ENCODE measurements at regions not wholly inside any gene's neighbourhood (a gene's known extent, or its start where the extent isn't known, plus 50 kb on each side); places are given as distances from the start of the nearest gene placed in this dataset.

DNA sequence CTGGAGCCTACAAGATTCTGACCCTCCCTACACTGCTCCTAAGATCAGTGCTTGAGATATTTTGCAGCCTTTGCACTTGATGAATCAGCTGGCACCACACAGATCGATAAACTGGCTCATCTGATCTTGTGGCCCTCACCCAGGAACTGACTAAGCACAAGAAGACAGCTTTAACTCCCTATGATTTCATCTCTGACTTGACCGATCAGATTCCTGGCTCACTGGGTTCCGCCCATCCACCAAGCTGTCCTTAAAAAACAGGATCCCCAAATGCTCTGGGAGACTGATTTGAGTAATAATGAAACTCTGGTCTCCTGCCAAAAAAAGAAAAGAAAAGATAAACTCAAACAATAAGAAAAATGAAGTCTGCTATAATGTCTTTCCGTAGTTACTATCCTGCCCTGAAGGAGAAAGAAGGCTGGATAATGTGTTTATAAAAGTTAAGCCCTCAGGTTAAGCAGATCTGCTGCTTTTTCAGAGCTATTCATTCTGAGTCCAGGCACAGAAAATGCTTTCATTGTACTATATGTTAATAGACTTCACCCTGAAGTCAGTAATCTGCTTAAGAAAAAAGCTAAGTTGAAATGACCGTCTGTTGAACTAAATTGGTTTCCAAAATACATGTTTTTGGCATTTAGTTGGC, 795.2 kb downstream of the TRIML1 start:
- TF ChIP-seq, protein P1, sequence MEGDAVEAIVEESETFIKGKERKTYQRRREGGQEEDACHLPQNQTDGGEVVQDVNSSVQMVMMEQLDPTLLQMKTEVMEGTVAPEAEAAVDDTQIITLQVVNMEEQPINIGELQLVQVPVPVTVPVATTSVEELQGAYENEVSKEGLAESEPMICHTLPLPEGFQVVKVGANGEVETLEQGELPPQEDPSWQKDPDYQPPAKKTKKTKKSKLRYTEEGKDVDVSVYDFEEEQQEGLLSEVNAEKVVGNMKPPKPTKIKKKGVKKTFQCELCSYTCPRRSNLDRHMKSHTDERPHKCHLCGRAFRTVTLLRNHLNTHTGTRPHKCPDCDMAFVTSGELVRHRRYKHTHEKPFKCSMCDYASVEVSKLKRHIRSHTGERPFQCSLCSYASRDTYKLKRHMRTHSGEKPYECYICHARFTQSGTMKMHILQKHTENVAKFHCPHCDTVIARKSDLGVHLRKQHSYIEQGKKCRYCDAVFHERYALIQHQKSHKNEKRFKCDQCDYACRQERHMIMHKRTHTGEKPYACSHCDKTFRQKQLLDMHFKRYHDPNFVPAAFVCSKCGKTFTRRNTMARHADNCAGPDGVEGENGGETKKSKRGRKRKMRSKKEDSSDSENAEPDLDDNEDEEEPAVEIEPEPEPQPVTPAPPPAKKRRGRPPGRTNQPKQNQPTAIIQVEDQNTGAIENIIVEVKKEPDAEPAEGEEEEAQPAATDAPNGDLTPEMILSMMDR (conservative IDR thresholded peaks at IDR 0.05; ENCODE audit: low read depth, low read length), result no peak
- Histone ChIP-seq H3K36me3 (ENCODE audit: insufficient read depth) (no peaks in the 10 kb centered on the region), H3K27me3 (ENCODE audit: insufficient read depth, low read depth) (no peaks in the 10 kb centered on the region), H3K9ac (no peak overlapping the region), H3K27ac (no peak overlapping the region), H3K4me1 (ENCODE audit: low read depth, poor library complexity, severe bottlenecking) (peaks cover 52% of the 10 kb centered on the region), H2AFZ (ENCODE audit: low read depth) (peak overlapping the region; percentile 2; the same call in 1 of the 2 replicates), H3K4me3 (IDR thresholded peaks at IDR 0.05; ENCODE audit: insufficient read depth, low read depth, low read length) (no peak overlapping the region), H4K20me1 (ENCODE audit: insufficient read depth) (no peaks in the 10 kb centered on the region), H3K79me2 (ENCODE audit: insufficient read depth, low read depth) (no peaks in the 10 kb centered on the region), H3K4me2 (peak overlapping the region; percentile 11)

DNA sequence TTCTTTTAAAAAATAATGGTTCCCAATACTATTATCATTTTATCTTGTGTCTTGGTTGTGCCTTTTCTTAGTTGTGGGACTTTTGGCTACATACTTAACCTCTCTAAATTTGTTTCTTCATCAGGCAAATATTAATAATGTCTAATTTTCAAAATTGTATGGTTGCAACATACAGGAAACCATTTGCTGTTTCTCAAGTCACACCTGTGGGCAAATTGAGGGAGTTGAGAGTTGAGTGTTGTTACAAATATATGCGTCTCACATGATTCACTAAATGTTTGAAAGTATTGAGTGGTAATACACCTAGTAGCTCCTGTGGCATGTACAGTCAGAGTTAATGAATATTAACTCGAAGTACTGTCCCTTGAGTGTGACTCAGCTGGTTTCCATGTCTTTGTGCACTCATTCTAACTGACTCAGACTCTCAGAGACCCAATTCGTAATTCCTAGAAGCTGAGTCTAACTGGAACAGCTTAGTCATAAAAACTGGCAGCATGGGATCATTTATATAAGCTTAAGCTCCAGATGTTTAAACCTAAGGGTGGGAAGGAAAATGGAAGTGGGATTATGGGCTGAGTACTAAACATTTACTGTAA, 802.4 kb downstream of the TRIML1 start:
- Histone ChIP-seq H3K4me3 (IDR thresholded peaks at IDR 0.05; ENCODE audit: insufficient read depth, low read depth, low read length) (no peak overlapping the region), H2AFZ (ENCODE audit: low read depth) (no peak overlapping the region), H3K9ac (no peak overlapping the region), H3K27ac (no peak overlapping the region), H3K4me1 (ENCODE audit: low read depth, poor library complexity, severe bottlenecking) (peaks cover 18% of the 10 kb centered on the region), H4K20me1 (ENCODE audit: insufficient read depth) (no peaks in the 10 kb centered on the region), H3K27me3 (ENCODE audit: insufficient read depth, low read depth) (no peaks in the 10 kb centered on the region), H3K36me3 (ENCODE audit: insufficient read depth) (no peaks in the 10 kb centered on the region), H3K4me2 (no peak overlapping the region), H3K79me2 (ENCODE audit: insufficient read depth, low read depth) (no peaks in the 10 kb centered on the region)
- TF ChIP-seq, protein P1 (conservative IDR thresholded peaks at IDR 0.05; ENCODE audit: low read depth, low read length), result no peak

DNA sequence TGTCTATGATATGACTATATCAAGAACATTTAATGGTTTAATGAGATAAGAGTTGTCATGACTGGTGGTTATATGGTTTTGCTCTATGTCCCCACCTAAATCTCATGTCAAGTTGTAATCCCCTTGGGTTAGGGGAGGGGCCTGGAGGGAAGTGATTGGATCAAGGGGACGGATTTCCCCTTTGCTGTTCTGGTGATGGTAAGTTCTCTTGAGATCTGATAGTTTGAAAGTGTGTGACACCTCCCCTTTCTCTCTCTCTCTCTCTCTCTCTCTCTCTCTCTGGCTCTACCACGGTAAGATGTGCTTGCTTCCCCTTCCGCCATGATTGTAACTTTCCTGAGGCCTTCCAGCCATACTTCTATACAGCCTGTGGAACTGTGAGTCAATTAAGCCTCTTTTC, 803.4 kb downstream of the TRIML1 start:
- TF ChIP-seq, protein P1 (conservative IDR thresholded peaks at IDR 0.05; ENCODE audit: low read depth, low read length), result no peak
- no peak overlapping the region for H3K27ac ChIP-seq
- peaks cover 18% of the 10 kb centered on the region for H3K4me1 ChIP-seq (ENCODE audit: low read depth, poor library complexity, severe bottlenecking)
- no peaks in the 10 kb centered on the region for H3K36me3 ChIP-seq (ENCODE audit: insufficient read depth)
- no peak overlapping the region for H2AFZ ChIP-seq (ENCODE audit: low read depth)
- H3K79me2 ChIP-seq (ENCODE audit: insufficient read depth, low read depth), result no peaks in the 10 kb centered on the region
- H3K27me3 ChIP-seq (ENCODE audit: insufficient read depth, low read depth), result no peaks in the 10 kb centered on the region
- no peak overlapping the region for H3K4me3 ChIP-seq (IDR thresholded peaks at IDR 0.05; ENCODE audit: insufficient read depth, low read depth, low read length)
- H3K4me2 ChIP-seq, result no peak overlapping the region
- H4K20me1 ChIP-seq (ENCODE audit: insufficient read depth), result no peaks in the 10 kb centered on the region
- no peak overlapping the region for H3K9ac ChIP-seq

DNA sequence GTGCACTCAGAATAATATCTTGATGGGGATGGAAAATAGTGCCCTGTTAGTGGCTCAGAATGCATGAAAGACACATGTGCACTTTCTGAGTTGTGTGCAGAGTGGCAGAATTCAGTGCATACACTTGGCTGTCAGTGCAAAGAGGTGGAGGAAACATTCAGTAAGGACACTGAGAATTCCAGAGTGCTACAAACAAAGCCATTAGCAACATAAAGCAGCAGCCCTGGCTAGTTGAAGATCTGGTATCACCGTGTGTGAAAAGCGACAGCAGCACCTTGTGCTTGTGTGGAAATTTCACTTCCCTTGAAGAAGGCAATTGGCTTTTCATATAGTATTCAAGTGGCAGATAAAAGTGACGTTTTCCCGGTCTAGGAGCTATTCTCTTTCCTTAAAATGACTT, 810.4 kb downstream of the TRIML1 start:
- no peak overlapping the region for H3K4me2 ChIP-seq
- H3K27ac ChIP-seq, result no peak overlapping the region
- no peak overlapping the region for H3K9ac ChIP-seq
- TF ChIP-seq, protein P1 (conservative IDR thresholded peaks at IDR 0.05; ENCODE audit: low read depth, low read length), result no peak
- no peak overlapping the region for H3K4me3 ChIP-seq (IDR thresholded peaks at IDR 0.05; ENCODE audit: insufficient read depth, low read depth, low read length)
- H3K36me3 ChIP-seq (ENCODE audit: insufficient read depth), result no peaks in the 10 kb centered on the region
- no peaks in the 10 kb centered on the region for H3K79me2 ChIP-seq (ENCODE audit: insufficient read depth, low read depth)
- no peaks in the 10 kb centered on the region for H3K27me3 ChIP-seq (ENCODE audit: insufficient read depth, low read depth)
- no peak overlapping the region for H2AFZ ChIP-seq (ENCODE audit: low read depth)
- H3K4me1 ChIP-seq (ENCODE audit: low read depth, poor library complexity, severe bottlenecking), result peaks cover 4% of the 10 kb centered on the region
- no peaks in the 10 kb centered on the region for H4K20me1 ChIP-seq (ENCODE audit: insufficient read depth)
